Upper lobe of left lung (tissue), 4 donors: ENCODE measurements at regions not wholly inside any gene's neighbourhood (a gene's known extent, or its start where the extent isn't known, plus 50 kb on each side); places are given as distances from the start of the nearest gene placed in this dataset.

ENCODE experiments used
- EP300 ChIP-seq, 4 donors: sonication (generic); formaldehyde crosslinking; IDR thresholded peaks; one replicate each; pipeline ENCODE4 v1.5.1; 2017; ENCODE audit warnings: antibody characterized with exemption in 4 of 4, control low read depth in 2 of 4
- POLR2A ChIP-seq, 4 donors: fragments of 450-650 bp; IDR thresholded peaks; one replicate each; pipeline ENCODE4 v1.5.1; 2016 to 2017; ENCODE audit warnings: antibody characterized with exemption in 4 of 4, mild to moderate bottlenecking in 2 of 4
- TF ChIP-seq, protein P1 (sequence below), 6 experiments: fragments of 450-650 bp in 4 of 6; fragments of 200-600 bp in 2 of 6; sonication (generic) in 2 of 6; IDR thresholded peaks; one replicate each; pipeline ENCODE4 v1.5.1; 2016 to 2019; ENCODE audit warnings: antibody characterized with exemption in 6 of 6

DNA sequence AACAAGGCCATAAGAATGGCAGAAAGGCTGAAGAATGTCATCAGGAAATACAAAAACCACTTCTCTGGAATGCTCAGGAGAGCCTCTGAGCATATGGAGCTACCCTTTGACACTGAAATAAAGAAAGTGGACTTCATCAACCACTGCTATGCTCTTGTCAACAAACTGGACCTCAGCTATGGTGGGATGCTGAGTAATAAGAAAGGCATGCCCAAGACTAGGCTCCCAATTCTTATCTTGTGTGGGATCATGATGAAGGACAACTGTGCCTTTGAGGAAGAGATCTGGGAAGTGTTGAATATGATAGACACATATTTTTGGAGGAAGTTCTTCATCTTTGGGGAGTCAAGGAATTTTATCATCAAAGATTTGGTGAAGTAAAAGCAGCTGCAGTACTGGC lies 86.9 kb upstream of the MAGEB16 start:
- TF ChIP-seq, protein P1, sequence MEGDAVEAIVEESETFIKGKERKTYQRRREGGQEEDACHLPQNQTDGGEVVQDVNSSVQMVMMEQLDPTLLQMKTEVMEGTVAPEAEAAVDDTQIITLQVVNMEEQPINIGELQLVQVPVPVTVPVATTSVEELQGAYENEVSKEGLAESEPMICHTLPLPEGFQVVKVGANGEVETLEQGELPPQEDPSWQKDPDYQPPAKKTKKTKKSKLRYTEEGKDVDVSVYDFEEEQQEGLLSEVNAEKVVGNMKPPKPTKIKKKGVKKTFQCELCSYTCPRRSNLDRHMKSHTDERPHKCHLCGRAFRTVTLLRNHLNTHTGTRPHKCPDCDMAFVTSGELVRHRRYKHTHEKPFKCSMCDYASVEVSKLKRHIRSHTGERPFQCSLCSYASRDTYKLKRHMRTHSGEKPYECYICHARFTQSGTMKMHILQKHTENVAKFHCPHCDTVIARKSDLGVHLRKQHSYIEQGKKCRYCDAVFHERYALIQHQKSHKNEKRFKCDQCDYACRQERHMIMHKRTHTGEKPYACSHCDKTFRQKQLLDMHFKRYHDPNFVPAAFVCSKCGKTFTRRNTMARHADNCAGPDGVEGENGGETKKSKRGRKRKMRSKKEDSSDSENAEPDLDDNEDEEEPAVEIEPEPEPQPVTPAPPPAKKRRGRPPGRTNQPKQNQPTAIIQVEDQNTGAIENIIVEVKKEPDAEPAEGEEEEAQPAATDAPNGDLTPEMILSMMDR (IDR thresholded peaks at IDR 0.05): no peak
- TF ChIP-seq EP300 (IDR thresholded peaks at IDR 0.05): no peak
- no peak for TF ChIP-seq POLR2A (IDR thresholded peaks at IDR 0.05)
